OCI-LY7 (cell line): ENCODE measurements at regions not wholly inside any gene's neighbourhood (a gene's known extent, or its start where the extent isn't known, plus 50 kb on each side); places are given as distances from the start of the nearest gene placed in this dataset.

Experiments
- CTCF ChIP-seq: fragments of 200-600 bp; sonication (generic); conservative IDR thresholded peaks from 2 replicates; pipeline ENCODE4 v1.5.1; 2014; ENCODE audit warnings: mild to moderate bottlenecking, antibody characterized with exemption, low read length, moderate library complexity, mixed read lengths
- EZH2phosphoT487 ChIP-seq: fragments of 200-600 bp; sonication (generic); IDR thresholded peaks from 2 replicates; pipeline ENCODE4 v1.6.1; 2018; ENCODE audit warnings: low read depth, borderline replicate concordance, mild to moderate bottlenecking, mixed run types, antibody characterized with exemption, low read length, moderate library complexity, mixed read lengths

DNA sequence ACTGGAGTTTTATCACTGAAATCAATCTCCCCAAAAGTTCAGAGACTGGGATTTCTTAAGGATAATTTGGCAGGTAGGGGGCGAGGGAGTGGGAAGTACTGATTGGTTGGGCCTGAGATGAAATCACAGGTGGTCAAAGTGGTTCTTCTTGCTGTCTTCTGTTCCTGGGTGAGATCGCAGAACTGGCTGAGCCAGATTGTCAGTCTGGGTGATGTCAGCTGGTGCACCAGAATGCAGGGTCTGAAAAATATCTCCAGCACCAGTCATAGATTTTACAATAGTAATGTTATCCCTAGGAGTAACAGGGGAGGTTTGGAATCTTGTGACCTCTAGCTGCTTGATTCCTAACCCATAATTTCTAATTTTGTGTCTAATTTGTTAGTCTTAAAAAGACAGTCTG lies 86.7 kb upstream of the SLC25A36 start:
- TF ChIP-seq CTCF (no peak), EZH2phosphoT487 (no peak)
